Lower leg skin (tissue), 3 donors: ENCODE measurements at regions not wholly inside any gene's neighbourhood (a gene's known extent, or its start where the extent isn't known, plus 50 kb on each side); places are given as distances from the start of the nearest gene placed in this dataset.

Experiments used
- POLR2A ChIP-seq, 2 donors: fragments of 450-650 bp; IDR thresholded peaks; one replicate each; pipeline ENCODE4 v1.6.1; 2016 to 2017; ENCODE audit warnings: antibody characterized with exemption in 2 of 2, mild to moderate bottlenecking in 1 of 2, moderate library complexity in 1 of 2
- TF ChIP-seq, protein P1 (sequence below), 3 donors: fragments of 450-650 bp; IDR thresholded peaks; one replicate each; pipeline ENCODE4 v1.5.1; 2016; ENCODE audit warnings: antibody characterized with exemption in 3 of 3, mild to moderate bottlenecking in 3 of 3, moderate library complexity in 2 of 3

DNA sequence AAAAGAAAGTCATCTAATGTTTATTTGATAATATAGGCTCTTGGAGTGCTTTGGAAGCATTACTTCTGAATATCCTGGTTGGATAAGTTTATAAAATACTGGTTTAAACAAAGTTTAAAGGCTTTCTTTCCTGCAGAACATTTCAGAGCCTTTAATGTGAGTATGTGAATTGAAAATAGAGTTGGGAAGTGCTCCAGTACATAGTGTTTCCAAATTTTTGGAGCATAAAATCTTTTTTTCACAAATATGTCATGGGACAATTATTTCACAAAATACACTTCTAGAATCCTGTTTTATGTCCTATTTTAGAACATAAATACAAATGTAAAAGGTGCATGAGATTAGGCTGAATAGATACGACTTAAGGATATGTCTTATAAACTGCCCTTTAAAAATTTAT is 158.9 kb upstream of the HNRNPA3 start:
- no peak for TF ChIP-seq POLR2A (IDR thresholded peaks at IDR 0.05)
- TF ChIP-seq, protein P1, sequence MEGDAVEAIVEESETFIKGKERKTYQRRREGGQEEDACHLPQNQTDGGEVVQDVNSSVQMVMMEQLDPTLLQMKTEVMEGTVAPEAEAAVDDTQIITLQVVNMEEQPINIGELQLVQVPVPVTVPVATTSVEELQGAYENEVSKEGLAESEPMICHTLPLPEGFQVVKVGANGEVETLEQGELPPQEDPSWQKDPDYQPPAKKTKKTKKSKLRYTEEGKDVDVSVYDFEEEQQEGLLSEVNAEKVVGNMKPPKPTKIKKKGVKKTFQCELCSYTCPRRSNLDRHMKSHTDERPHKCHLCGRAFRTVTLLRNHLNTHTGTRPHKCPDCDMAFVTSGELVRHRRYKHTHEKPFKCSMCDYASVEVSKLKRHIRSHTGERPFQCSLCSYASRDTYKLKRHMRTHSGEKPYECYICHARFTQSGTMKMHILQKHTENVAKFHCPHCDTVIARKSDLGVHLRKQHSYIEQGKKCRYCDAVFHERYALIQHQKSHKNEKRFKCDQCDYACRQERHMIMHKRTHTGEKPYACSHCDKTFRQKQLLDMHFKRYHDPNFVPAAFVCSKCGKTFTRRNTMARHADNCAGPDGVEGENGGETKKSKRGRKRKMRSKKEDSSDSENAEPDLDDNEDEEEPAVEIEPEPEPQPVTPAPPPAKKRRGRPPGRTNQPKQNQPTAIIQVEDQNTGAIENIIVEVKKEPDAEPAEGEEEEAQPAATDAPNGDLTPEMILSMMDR (IDR thresholded peaks at IDR 0.05) = no peak
